Fibroblast of pulmonary artery (primary cell): ENCODE measurements at regions not wholly inside any gene's neighbourhood (a gene's known extent, or its start where the extent isn't known, plus 50 kb on each side); places are given as distances from the start of the nearest gene placed in this dataset.
"Not testable (repeated sequence)": the region's sequence is repeated elsewhere in the genome, so short reads cannot be mapped to it uniquely, and the experiment has no call there.

Experiments used
- DNase-seq: peaks from one replicate; pipeline ENCODE4 v3.0.0-alpha.2; 2010; ENCODE audit warnings: low read depth
- H3K4me3 ChIP-seq: replicated peaks from 2 replicates; pipeline ENCODE4 v1.5.1; 2011; ENCODE audit warnings: low read depth, mild to moderate bottlenecking, control low read depth, low read length, moderate library complexity
- CTCF ChIP-seq: IDR thresholded peaks from 2 replicates; pipeline ENCODE4 v1.5.1; 2011; ENCODE audit warnings: mild to moderate bottlenecking, control low read depth, low read length, inconsistent platforms; ENCODE audit errors: missing control alignments

- TF ChIP-seq CTCF = no peak
- no peak for DNase-seq
- H3K4me3 ChIP-seq = no peak overlapping the region
Observed at GRCh38 chr2:240240781-240241180, 100.3 kb upstream of the OTOS start.

GRCh38 chr2:240241572-240241971, 101.1 kb upstream of the OTOS start:
- no peak for DNase-seq
- TF ChIP-seq CTCF = no peak
- no peak overlapping the region for H3K4me3 ChIP-seq

- not testable (repeated sequence) for H3K4me3 ChIP-seq, DNase-seq
Observed at GRCh38 chr2:240243049-240243448, 102.6 kb upstream of the OTOS start.

GRCh38 chr2:240244543-240244942, 104.1 kb upstream of the OTOS start:
- TF ChIP-seq CTCF = no peak
- H3K4me3 ChIP-seq = no peak overlapping the region
- no peak for DNase-seq

- DNase-seq = no peak
- no peak overlapping the region for H3K4me3 ChIP-seq
- no peak for TF ChIP-seq CTCF
Observed at GRCh38 chr2:240245184-240245583, 104.7 kb upstream of the OTOS start.

GRCh38 chr2:240245706-240246105, 105.2 kb upstream of the OTOS start:
- H3K4me3 ChIP-seq = no peak overlapping the region
- TF ChIP-seq CTCF = no peak
- no peak for DNase-seq

GRCh38 chr2:240246173-240246820, 105.8 kb upstream of the OTOS start:
- no peak for DNase-seq
- TF ChIP-seq CTCF = no peak
- no peak overlapping the region for H3K4me3 ChIP-seq
